ENCODE measurements at regions not wholly inside any gene's neighbourhood (a gene's known extent, or its start where the extent isn't known, plus 50 kb on each side); places are given as distances from the start of the nearest gene placed in this dataset.
"Not testable (repeated sequence)": the region's sequence is repeated elsewhere in the genome, so short reads cannot be mapped to it uniquely, and the experiment has no call there.

GRCh38 chr6:76942203-76942966 is 520.9 kb downstream of the HTR1B start:
- DNase-seq = no peak

- no peak for DNase-seq
Observed at GRCh38 chr6:76940191-76940590, 523.1 kb downstream of the HTR1B start.

GRCh38 chr6:76914737-76915136 is 548.6 kb downstream of the HTR1B start:
- DNase-seq = no peak

- not testable (repeated sequence) for DNase-seq
Observed at GRCh38 chr6:76905541-76905940, 557.8 kb downstream of the HTR1B start.

- no peak for DNase-seq
Observed at GRCh38 chr6:76892542-76892941, 570.7 kb downstream of the HTR1B start.

- DNase-seq = peak; percentile 24
Observed at GRCh38 chr6:76888351-76888750, 574.9 kb downstream of the HTR1B start.

- no peak for DNase-seq
Observed at GRCh38 chr6:76886900-76887299, 576.4 kb downstream of the HTR1B start.

- no peak for DNase-seq
Observed at GRCh38 chr6:76885861-76886301, 577.4 kb downstream of the HTR1B start.

GRCh38 chr6:76881414-76881813 is 581.9 kb downstream of the HTR1B start:
- DNase-seq = no peak

GRCh38 chr6:76876922-76877553 is 586.3 kb downstream of the HTR1B start:
- no peak for DNase-seq

- not testable (repeated sequence) for DNase-seq
Observed at GRCh38 chr6:76876430-76876829, 586.9 kb downstream of the HTR1B start.

GRCh38 chr6:76867182-76867581 is 596.1 kb downstream of the HTR1B start:
- no peak for DNase-seq

- DNase-seq = no peak
Observed at GRCh38 chr6:76866091-76866915, 597.0 kb downstream of the HTR1B start.

GRCh38 chr6:76862936-76863335 is 600.4 kb downstream of the HTR1B start:
- no peak for DNase-seq

- DNase-seq = no peak
Observed at GRCh38 chr6:76861403-76861802, 601.9 kb downstream of the HTR1B start.

GRCh38 chr6:76856065-76856464 is 607.2 kb downstream of the HTR1B start:
- no peak for DNase-seq

- no peak for DNase-seq
Observed at GRCh38 chr6:76852776-76853175, 610.5 kb downstream of the HTR1B start.

GRCh38 chr6:76849274-76849970 is 613.9 kb downstream of the HTR1B start:
- not testable (repeated sequence) for DNase-seq

GRCh38 chr6:76843054-76843822 is 620.1 kb downstream of the HTR1B start:
- DNase-seq = no peak

- DNase-seq = no peak
Observed at GRCh38 chr6:76840865-76841264, 622.4 kb downstream of the HTR1B start.

GRCh38 chr6:76840041-76840745 is 623.1 kb downstream of the HTR1B start:
- DNase-seq = no peak

Data from right hindlimb (tissue), 1 donor.